A673 (cell line): ENCODE measurements at regions not wholly inside any gene's neighbourhood (a gene's known extent, or its start where the extent isn't known, plus 50 kb on each side); places are given as distances from the start of the nearest gene placed in this dataset.

Experiments
- CTCF ChIP-seq: fragments of 300-800, 200-600 bp; sonication (generic); conservative IDR thresholded peaks from 2 replicates; pipeline ENCODE4 v1.5.1; 2017; ENCODE audit warnings: low read depth, mild to moderate bottlenecking, antibody characterized with exemption, low read length, moderate library complexity, mixed read lengths
- EZH2 ChIP-seq: fragments of 200-600 bp; sonication (generic); IDR thresholded peaks from 2 replicates; pipeline ENCODE4 v1.6.1; 2017; ENCODE audit warnings: borderline replicate concordance, low read depth, mild to moderate bottlenecking, mixed read lengths, antibody characterized with exemption, low read length; ENCODE audit not compliant: poor library complexity, severe bottlenecking

- TF ChIP-seq CTCF (no peak), EZH2 (no peak)
Measured at GRCh38 chr11:134675983-134676382, 263.9 kb upstream of the B3GAT1 start.
